ENCODE measurements at regions not wholly inside any gene's neighbourhood (a gene's known extent, or its start where the extent isn't known, plus 50 kb on each side); places are given as distances from the start of the nearest gene placed in this dataset.

GRCh38 chr6:156432543-156432942 lies 344.6 kb upstream of the ARID1B start:
- DNase-seq (ENCODE audit: low spot score) = no peak
- TF ChIP-seq CTCF (conservative IDR thresholded peaks at IDR 0.05; ENCODE audit: low read depth) = no peak
- ChIA-PET POLR2A (ENCODE audit: low non-redundant PET) (no interaction called here), CTCF (no interaction called here)
- H3K27ac ChIP-seq = no peak overlapping the region

- DNase-seq (ENCODE audit: low spot score) = no peak
- no peak overlapping the region for H3K27ac ChIP-seq
- no peak for TF ChIP-seq CTCF (conservative IDR thresholded peaks at IDR 0.05; ENCODE audit: low read depth)
- CTCF ChIA-PET = no interaction called here
- POLR2A ChIA-PET (ENCODE audit: low non-redundant PET) = no interaction called here
These were observed 346.8 kb upstream of the ARID1B start for GRCh38 chr6:156430386-156430785.

- H3K27ac ChIP-seq = peak overlapping the region; percentile 57
- ChIA-PET POLR2A (ENCODE audit: low non-redundant PET) (no interaction called here), CTCF (no interaction called here)
- TF ChIP-seq CTCF (conservative IDR thresholded peaks at IDR 0.05; ENCODE audit: low read depth) = no peak
- DNase-seq (ENCODE audit: low spot score) = peak; percentile 61
These were observed 349.8 kb upstream of the ARID1B start for GRCh38 chr6:156427345-156427744.

- TF ChIP-seq CTCF (conservative IDR thresholded peaks at IDR 0.05; ENCODE audit: low read depth) = no peak
- H3K27ac ChIP-seq = no peak overlapping the region
- POLR2A ChIA-PET (ENCODE audit: low non-redundant PET) = no interaction called here
- DNase-seq (ENCODE audit: low spot score) = no peak
- CTCF ChIA-PET = interaction anchor here (0.6 kb wide), 1 partner anchor 16 kb away, joined by 3 read pairs; no protein-coding TSS in a partner anchor
These were observed 351.7 kb upstream of the ARID1B start for GRCh38 chr6:156425359-156426020.

- POLR2A ChIA-PET (ENCODE audit: low non-redundant PET) = no interaction called here
- CTCF ChIA-PET = no interaction called here
- TF ChIP-seq CTCF (conservative IDR thresholded peaks at IDR 0.05; ENCODE audit: low read depth) = no peak
- DNase-seq (ENCODE audit: low spot score) = no peak
- H3K27ac ChIP-seq = no peak overlapping the region
These were observed 353.3 kb upstream of the ARID1B start for GRCh38 chr6:156423829-156424228.

- CTCF ChIA-PET = interaction anchor here (0.8 kb wide), 1 partner anchor 44 kb away, joined by 4 read pairs; no protein-coding TSS in a partner anchor
- no peak overlapping the region for H3K27ac ChIP-seq
- TF ChIP-seq CTCF (conservative IDR thresholded peaks at IDR 0.05; ENCODE audit: low read depth) = no peak
- POLR2A ChIA-PET (ENCODE audit: low non-redundant PET) = no interaction called here
- DNase-seq (ENCODE audit: low spot score) = no peak
These were observed 354.1 kb upstream of the ARID1B start for GRCh38 chr6:156423075-156423474.

All from RWPE1 (cell line).